ENCODE measurements at regions not wholly inside any gene's neighbourhood (a gene's known extent, or its start where the extent isn't known, plus 50 kb on each side); places are given as distances from the start of the nearest gene placed in this dataset.

DNA sequence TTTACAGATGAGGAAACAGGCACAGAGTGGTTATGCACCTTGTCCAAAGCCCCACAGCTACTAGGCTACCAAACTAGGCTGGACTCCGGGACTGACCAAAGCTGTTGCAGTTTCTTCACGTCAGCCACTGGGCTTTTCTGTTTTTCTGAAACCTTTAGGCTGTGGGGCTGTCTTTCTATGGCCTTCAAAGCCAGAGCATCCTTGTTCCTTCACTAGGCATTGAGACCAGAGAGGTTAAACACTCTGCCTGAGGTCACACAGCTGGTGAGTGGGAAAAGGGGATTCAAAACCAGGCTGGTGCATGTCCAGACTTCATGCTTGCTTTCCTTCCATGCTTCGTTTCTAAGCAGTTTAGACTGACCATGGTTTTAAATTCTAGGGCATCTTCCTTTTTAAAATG, 97.5 kb upstream of the KCNG1 start:
- TF ChIP-seq POLR2AphosphoS5 (IDR thresholded peaks at IDR 0.05; ENCODE audit: low read depth, low read length) (no peak), TAF1 (IDR thresholded peaks at IDR 0.05; ENCODE audit: borderline replicate concordance, low read depth, low read length) (no peak), POLR2A (IDR thresholded peaks at IDR 0.05; ENCODE audit: low read depth, low read length) (no peak)
- no peak for FAIRE-seq
- no peak for DNase-seq (ENCODE audit: insufficient read length)

DNA sequence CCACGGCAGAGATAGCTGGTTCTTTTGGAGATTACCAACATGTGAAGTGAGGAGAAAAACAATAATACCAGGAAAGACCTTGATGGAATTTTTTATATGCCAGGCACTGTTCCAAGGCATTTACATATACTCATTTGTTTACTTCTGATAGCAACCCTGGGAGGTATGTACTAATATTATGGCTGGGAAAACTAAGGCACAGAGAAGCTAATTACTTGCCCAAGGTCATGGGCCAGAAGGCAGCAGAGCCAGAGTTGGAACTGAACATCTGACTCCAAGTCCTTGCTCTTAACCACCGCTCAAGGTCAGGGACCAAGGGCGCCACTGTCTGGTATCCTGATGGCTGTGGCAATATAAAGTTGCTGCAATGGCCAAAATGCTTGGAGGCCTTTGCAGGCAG, 97.0 kb upstream of the KCNG1 start:
- FAIRE-seq, result no peak
- DNase-seq (ENCODE audit: insufficient read length), result no peak
- TF ChIP-seq POLR2A (IDR thresholded peaks at IDR 0.05; ENCODE audit: low read depth, low read length) (no peak), TAF1 (IDR thresholded peaks at IDR 0.05; ENCODE audit: borderline replicate concordance, low read depth, low read length) (no peak), POLR2AphosphoS5 (IDR thresholded peaks at IDR 0.05; ENCODE audit: low read depth, low read length) (no peak)

DNA sequence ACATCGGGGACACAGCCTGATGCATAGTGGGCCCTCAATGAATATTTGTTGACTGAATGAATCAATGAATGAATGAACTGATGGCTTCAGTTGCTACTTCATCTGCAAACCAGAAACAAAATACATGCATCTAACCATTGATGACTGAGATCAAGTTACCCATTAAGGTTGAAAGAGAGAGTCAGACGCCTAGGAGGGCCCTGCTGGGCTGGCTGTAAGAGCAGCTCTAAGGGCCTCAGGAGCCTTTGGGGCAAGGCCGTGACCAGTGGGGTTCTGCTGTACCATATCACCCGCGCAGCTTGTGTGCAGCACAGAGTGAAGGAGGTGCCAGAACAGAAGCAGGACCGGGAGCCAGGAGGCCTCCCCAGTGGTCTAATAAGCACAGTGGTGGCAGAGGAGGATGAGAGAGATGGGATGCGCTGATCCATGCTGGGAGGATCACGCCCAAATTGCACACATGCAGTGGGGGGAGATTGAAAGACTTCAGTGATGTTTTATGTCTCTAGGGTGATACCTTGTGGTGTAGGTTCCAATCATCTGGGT, 96.1 kb upstream of the KCNG1 start:
- TF ChIP-seq TAF1 (IDR thresholded peaks at IDR 0.05; ENCODE audit: borderline replicate concordance, low read depth, low read length), result no peak
- TF ChIP-seq POLR2A (IDR thresholded peaks at IDR 0.05; ENCODE audit: low read depth, low read length), result no peak
- TF ChIP-seq POLR2AphosphoS5 (IDR thresholded peaks at IDR 0.05; ENCODE audit: low read depth, low read length), result no peak
- DNase-seq (ENCODE audit: insufficient read length) (no peak), FAIRE-seq (no peak)

DNA sequence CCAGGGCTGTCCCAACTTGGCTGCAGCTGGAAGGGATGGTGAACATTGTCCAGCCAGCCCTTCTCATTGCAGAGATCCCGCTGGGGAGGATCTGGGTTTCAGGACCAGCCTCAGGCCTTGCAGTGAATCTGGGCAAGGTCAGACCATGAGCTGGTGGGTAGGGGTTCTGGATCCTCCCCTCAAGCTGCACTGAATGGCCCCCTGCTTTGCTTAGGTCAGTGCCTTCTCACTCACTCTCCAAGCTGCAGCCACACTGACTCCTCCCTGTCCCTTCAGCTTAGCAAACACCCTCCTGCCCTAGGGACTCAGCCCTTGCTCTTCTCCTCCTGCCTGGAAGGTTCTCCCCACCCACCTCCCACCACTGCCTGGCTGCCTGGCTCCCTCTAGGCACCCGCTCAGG, 95.3 kb upstream of the KCNG1 start:
- TF ChIP-seq POLR2A (IDR thresholded peaks at IDR 0.05; ENCODE audit: low read depth, low read length) (no peak), TAF1 (IDR thresholded peaks at IDR 0.05; ENCODE audit: borderline replicate concordance, low read depth, low read length) (no peak), POLR2AphosphoS5 (IDR thresholded peaks at IDR 0.05; ENCODE audit: low read depth, low read length) (no peak)
- DNase-seq (ENCODE audit: insufficient read length), result no peak
- FAIRE-seq, result no peak

DNA sequence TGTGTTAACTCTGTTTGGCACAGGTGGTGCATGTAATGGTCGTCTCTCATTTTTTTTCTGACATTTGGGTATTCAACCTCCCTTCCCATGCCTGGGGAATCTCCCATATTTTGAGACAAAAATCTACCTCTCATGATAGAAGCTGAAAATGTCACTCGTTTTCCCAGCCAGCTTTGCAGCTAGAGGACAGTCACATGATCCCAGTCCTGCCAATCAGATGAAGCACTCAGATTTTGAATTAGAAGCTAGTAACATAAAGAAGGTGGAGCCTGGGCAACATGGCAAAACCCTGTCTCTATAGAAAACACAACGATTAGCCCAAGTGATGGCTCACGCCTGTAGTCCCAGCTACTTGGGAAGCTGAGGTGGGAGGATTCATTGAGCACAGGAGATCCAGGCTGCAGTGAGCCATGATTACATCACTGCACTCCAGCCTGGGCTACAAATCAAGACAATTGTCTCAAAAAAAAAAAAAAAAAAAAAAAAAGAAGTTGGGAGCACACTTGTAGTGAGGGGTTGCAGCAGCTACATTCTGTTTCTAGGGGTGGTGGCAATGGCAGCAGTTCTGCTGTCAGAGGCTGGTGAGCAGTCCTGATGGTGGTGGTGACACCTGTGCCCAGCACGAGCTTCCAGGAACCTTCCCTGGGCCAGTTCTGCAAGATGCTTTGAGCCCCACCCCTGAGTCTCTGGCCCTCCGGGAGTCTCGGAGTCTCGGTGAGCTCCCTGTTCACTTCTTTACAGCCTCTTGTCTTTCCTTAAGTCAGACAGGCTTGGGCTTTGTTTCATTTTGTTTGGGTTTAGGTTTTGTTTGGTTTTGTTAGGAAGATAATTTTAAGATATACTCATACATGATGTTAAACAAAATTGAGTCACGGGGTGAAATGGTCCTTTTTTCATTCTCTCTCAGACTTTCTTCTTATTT, 94.1 kb upstream of the KCNG1 start:
- no peak for DNase-seq (ENCODE audit: insufficient read length)
- no peak for FAIRE-seq
- TF ChIP-seq TAF1 (IDR thresholded peaks at IDR 0.05; ENCODE audit: borderline replicate concordance, low read depth, low read length) (no peak), POLR2AphosphoS5 (IDR thresholded peaks at IDR 0.05; ENCODE audit: low read depth, low read length) (no peak), POLR2A (IDR thresholded peaks at IDR 0.05; ENCODE audit: low read depth, low read length) (no peak)

DNA sequence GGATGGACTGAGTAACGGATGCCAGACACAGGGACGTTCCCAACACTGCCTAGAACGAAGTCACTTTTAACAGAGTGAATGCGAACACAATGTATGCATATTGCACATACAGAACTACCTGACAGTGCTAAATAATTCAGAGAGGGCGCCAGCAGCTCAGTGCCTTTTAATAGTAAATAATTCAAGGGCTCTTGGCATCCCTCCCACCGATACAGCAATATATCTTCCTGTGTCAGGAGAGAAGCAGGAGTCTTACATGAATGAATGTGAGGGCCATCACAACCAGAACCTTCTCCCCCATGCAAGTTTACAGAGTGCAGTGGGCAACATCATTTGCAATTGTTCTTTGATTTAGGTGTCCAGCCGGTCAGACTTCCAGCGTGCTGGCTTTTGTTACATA, 88.4 kb upstream of the KCNG1 start:
- TF ChIP-seq TAF1 (IDR thresholded peaks at IDR 0.05; ENCODE audit: borderline replicate concordance, low read depth, low read length) (no peak), POLR2A (IDR thresholded peaks at IDR 0.05; ENCODE audit: low read depth, low read length) (no peak), POLR2AphosphoS5 (IDR thresholded peaks at IDR 0.05; ENCODE audit: low read depth, low read length) (no peak)
- FAIRE-seq, result no peak
- no peak for DNase-seq (ENCODE audit: insufficient read length)

DNA sequence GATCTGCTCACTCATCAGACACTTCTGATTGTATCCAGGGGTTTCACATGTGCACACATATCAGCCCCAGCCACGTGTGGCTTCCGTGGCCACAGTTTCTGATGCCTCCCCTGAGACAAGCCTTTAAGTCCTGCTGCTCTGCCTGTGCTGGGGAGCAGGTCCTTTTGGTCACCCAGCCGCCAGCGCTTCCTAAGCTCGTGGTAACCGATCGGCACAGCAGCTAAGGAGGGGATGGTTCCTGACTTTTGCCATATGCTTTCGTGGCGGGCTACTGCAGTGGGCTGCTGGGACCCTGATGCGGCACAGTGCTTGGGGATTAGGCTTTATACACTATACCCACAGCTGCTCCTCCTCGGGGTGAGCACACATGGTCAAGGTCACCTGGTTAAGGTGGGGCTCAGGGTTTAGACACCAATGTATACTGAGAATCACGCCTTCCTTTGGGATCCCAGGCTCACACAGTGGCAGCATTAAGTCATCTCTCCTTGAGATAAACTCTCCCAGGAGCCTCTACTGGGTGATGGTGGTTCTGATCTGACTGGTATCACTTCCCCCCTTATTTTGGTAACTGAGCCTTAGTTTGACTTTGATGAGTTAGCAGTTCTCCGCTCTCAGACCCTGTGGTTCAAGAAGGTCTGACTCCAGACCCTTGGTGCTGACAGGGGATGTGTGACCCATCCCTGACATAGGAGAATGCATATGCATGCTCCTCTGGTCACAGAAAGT, 85.9 kb upstream of the KCNG1 start:
- no peak for DNase-seq (ENCODE audit: insufficient read length)
- no peak for TF ChIP-seq POLR2AphosphoS5 (IDR thresholded peaks at IDR 0.05; ENCODE audit: low read depth, low read length)
- no peak for TF ChIP-seq TAF1 (IDR thresholded peaks at IDR 0.05; ENCODE audit: borderline replicate concordance, low read depth, low read length)
- no peak for TF ChIP-seq POLR2A (IDR thresholded peaks at IDR 0.05; ENCODE audit: low read depth, low read length)
- no peak for FAIRE-seq

DNA sequence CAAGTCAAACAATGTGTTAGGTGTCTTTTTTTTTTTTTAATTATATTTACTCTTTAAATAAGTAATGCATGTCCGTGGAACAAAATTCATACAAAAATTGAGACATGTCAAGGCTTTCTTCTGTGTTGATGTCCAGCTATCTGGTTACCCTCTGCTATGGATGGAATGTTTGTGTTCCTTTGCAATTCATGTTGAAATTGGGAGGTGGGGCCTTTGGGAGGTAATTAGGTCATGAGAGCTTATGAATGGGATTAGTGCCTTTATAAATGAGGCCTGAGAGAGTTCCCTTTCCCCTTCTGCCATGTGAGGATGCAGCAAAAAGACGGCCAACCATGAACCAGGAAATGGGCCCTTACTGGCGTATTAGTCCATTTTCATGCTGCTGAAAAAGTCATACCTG, 83.1 kb upstream of the KCNG1 start:
- TF ChIP-seq TAF1 (IDR thresholded peaks at IDR 0.05; ENCODE audit: borderline replicate concordance, low read depth, low read length) (no peak), POLR2A (IDR thresholded peaks at IDR 0.05; ENCODE audit: low read depth, low read length) (no peak), POLR2AphosphoS5 (IDR thresholded peaks at IDR 0.05; ENCODE audit: low read depth, low read length) (no peak)

DNA sequence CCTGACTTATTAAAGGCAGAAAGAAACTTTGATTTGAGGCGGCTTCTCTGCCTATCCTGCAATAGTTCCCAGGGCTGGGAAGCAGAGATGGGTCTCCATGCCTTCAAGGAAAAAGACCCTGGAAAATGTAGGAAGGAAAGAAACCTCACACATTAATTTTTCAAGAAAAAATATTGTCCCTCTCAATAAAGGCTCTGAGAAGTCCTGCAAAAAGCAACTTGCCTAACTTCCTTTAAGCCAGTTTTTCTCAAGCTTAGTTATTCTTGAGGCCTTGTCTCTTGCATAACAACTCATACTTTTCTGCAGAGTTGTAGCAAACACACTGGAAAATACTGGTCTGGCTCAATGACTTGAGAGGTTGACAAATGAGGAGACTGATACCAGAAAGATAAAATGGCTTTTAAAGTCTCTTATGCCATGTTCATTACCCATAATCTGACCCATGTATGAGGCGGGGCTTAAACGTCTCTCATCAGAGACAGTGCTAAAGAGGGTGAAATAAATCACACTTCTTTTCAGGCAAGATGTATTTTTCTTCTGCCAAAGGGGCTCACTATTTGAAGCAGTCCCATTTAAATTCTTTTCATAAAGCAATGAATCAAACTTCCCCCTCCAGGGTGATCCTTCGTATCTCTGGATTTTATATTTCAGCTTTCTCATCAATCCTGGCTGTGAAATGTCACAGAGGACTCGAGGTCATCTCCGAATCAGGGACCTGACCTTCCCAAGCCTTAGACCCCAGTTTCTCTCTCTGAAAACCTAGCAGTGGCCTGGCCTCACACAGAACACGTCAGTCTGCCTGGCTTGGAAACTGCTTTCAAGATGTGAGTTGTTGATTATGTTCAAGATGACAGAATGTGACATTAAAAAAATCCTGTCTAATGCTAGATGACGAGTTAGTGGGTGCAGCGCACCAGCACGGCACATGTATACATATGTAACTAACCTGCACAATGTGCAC, 82.3 kb upstream of the KCNG1 start:
- DNase-seq (ENCODE audit: insufficient read length) (no peak), FAIRE-seq (no peak)
- no peak for TF ChIP-seq TAF1 (IDR thresholded peaks at IDR 0.05; ENCODE audit: borderline replicate concordance, low read depth, low read length)
- TF ChIP-seq POLR2AphosphoS5 (IDR thresholded peaks at IDR 0.05; ENCODE audit: low read depth, low read length), result no peak
- TF ChIP-seq POLR2A (IDR thresholded peaks at IDR 0.05; ENCODE audit: low read depth, low read length), result no peak

More for the DNA sequence above, 83.1 kb upstream of the KCNG1 start:
- no peak for FAIRE-seq
- DNase-seq (ENCODE audit: insufficient read length), result no peak

DNA sequence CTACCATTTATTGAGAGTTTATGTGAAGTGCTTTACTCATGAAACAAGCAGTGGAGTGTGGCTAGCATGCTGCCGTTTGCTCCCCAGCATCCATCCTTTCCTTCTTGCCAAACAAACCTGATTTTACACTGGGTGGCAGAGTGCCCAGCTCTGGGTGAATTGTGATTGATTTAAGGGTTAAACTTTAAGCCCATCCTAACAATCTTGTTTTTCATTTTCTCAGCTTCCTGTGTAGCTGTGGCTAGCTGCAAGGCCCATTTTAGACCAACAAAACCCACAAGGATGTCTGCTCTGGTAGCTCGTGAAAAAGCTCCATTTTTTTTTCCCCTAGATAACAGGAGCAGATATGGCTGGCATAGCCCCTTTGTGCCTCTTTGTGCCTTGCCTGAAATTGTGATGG, 77.7 kb upstream of the KCNG1 start:
- DNase-seq (ENCODE audit: insufficient read length), result no peak
- no peak for FAIRE-seq
- TF ChIP-seq POLR2AphosphoS5 (IDR thresholded peaks at IDR 0.05; ENCODE audit: low read depth, low read length), result no peak
- no peak for TF ChIP-seq TAF1 (IDR thresholded peaks at IDR 0.05; ENCODE audit: borderline replicate concordance, low read depth, low read length)
- no peak for TF ChIP-seq POLR2A (IDR thresholded peaks at IDR 0.05; ENCODE audit: low read depth, low read length)
